Activated T-helper 2 cell treated with anti-CD3 and anti-CD28 coated beads, Interferon-gamma antibody, Interleukin-2, Interleukin-4, amounts not matched to agents 10 μg/mL and 5 μg/mL and 100 μg/mL, durations not matched to agents 14 hours and 24 hours and 36 hours (primary cell): ENCODE measurements at regions not wholly inside any gene's neighbourhood (a gene's known extent, or its start where the extent isn't known, plus 50 kb on each side); places are given as distances from the start of the nearest gene placed in this dataset.
"Not testable (repeated sequence)": the region's sequence is repeated elsewhere in the genome, so short reads cannot be mapped to it uniquely, and the experiment has no call there.

Experiments used
- DNase-seq: peaks from one replicate; pipeline ENCODE4 v3.0.0; 2021; ENCODE audit warnings: low spot score
- H3K27ac Mint-ChIP-seq: one replicate; pipeline ENCODE4 v1.8.0; 2021; ENCODE audit warnings: mixed read lengths
- H3K27me3 Mint-ChIP-seq: one replicate; pipeline ENCODE4 v1.8.0; 2021; ENCODE audit warnings: low read depth, mixed read lengths
- H3K36me3 Mint-ChIP-seq: one replicate; pipeline ENCODE4 v1.8.0; 2021; ENCODE audit warnings: low read depth, mixed read lengths
- H3K4me1 Mint-ChIP-seq: one replicate; pipeline ENCODE4 v1.8.0; 2021; ENCODE audit warnings: low read depth, mixed read lengths
- H3K4me3 Mint-ChIP-seq: one replicate; pipeline ENCODE4 v1.8.0; 2021; ENCODE audit warnings: low read depth, mild to moderate bottlenecking, moderate library complexity, mixed read lengths
- H3K9me3 Mint-ChIP-seq: one replicate; pipeline ENCODE4 v1.8.0; 2021; ENCODE audit warnings: mixed read lengths
- intact Hi-C: fragments of 100-400 bp; cut with micrococcal nuclease; formaldehyde crosslinking; loops from one replicate; pipeline ENCODE4 v1.15.1; 2023

GRCh38 chr16:5186381-5186903 lies 88.8 kb upstream of the EEF2KMT start:
- H3K9me3 Mint-ChIP-seq: no peaks in the 10 kb centered on the region

GRCh38 chr16:5176505-5176904 lies 78.9 kb upstream of the EEF2KMT start:
- no peaks in the 10 kb centered on the region for H3K36me3 Mint-ChIP-seq
- H3K27me3 Mint-ChIP-seq: no peaks in the 10 kb centered on the region
- no peaks in the 10 kb centered on the region for H3K4me1 Mint-ChIP-seq
- no peak overlapping the region for H3K4me3 Mint-ChIP-seq
- no peak overlapping the region for H3K27ac Mint-ChIP-seq
- DNase-seq: no peak
- intact Hi-C loops: no loop called here
- H3K9me3 Mint-ChIP-seq: peaks cover 8% of the 10 kb centered on the region

More at GRCh38 chr16:5186381-5186903, 88.8 kb upstream of the EEF2KMT start:
- no peaks in the 10 kb centered on the region for H3K4me1 Mint-ChIP-seq
- H3K27me3 Mint-ChIP-seq: no peaks in the 10 kb centered on the region
- H3K36me3 Mint-ChIP-seq: no peaks in the 10 kb centered on the region
- no peak for DNase-seq
- H3K4me3 Mint-ChIP-seq: no peak overlapping the region
- no peak overlapping the region for H3K27ac Mint-ChIP-seq
- intact Hi-C loops: no loop called here

- Mint-ChIP-seq H3K27ac (no peak overlapping the region), H3K9me3 (peaks cover 8% of the 10 kb centered on the region), H3K4me3 (no peak overlapping the region), H3K36me3 (no peaks in the 10 kb centered on the region), H3K27me3 (no peaks in the 10 kb centered on the region), H3K4me1 (no peaks in the 10 kb centered on the region)
- DNase-seq: no peak
- intact Hi-C loops: no loop called here
Observed at GRCh38 chr16:5175266-5175665, 77.7 kb upstream of the EEF2KMT start.

GRCh38 chr16:5166486-5166885 lies 68.9 kb upstream of the EEF2KMT start:
- DNase-seq: no peak
- intact Hi-C loops: no loop called here
- Mint-ChIP-seq H3K27ac (no peak overlapping the region), H3K36me3 (no peaks in the 10 kb centered on the region), H3K9me3 (no peaks in the 10 kb centered on the region), H3K4me1 (no peaks in the 10 kb centered on the region), H3K27me3 (no peaks in the 10 kb centered on the region), H3K4me3 (no peak overlapping the region)

GRCh38 chr16:5165429-5165828 lies 67.8 kb upstream of the EEF2KMT start:
- intact Hi-C loops, H3K27ac Mint-ChIP-seq, DNase-seq, H3K9me3 Mint-ChIP-seq, H3K4me3 Mint-ChIP-seq, H3K4me1 Mint-ChIP-seq, H3K36me3 Mint-ChIP-seq, H3K27me3 Mint-ChIP-seq: not testable (repeated sequence)

- DNase-seq, H3K36me3 Mint-ChIP-seq, H3K27me3 Mint-ChIP-seq, H3K4me1 Mint-ChIP-seq, H3K9me3 Mint-ChIP-seq, H3K27ac Mint-ChIP-seq, H3K4me3 Mint-ChIP-seq, intact Hi-C loops: not testable (repeated sequence)
Observed at GRCh38 chr16:5162801-5163200, 65.2 kb upstream of the EEF2KMT start.

GRCh38 chr16:5161888-5162287 lies 64.3 kb upstream of the EEF2KMT start:
- H3K4me3 Mint-ChIP-seq, intact Hi-C loops, H3K36me3 Mint-ChIP-seq, H3K9me3 Mint-ChIP-seq, H3K27me3 Mint-ChIP-seq, H3K27ac Mint-ChIP-seq, H3K4me1 Mint-ChIP-seq, DNase-seq: not testable (repeated sequence)

- H3K27ac Mint-ChIP-seq, intact Hi-C loops, H3K27me3 Mint-ChIP-seq, H3K36me3 Mint-ChIP-seq, H3K4me3 Mint-ChIP-seq, H3K4me1 Mint-ChIP-seq, H3K9me3 Mint-ChIP-seq, DNase-seq: not testable (repeated sequence)
Observed at GRCh38 chr16:5160010-5160409, 62.4 kb upstream of the EEF2KMT start.

- H3K36me3 Mint-ChIP-seq, DNase-seq, intact Hi-C loops, H3K27me3 Mint-ChIP-seq, H3K4me3 Mint-ChIP-seq, H3K9me3 Mint-ChIP-seq, H3K4me1 Mint-ChIP-seq, H3K27ac Mint-ChIP-seq: not testable (repeated sequence)
Observed at GRCh38 chr16:5159537-5159936, 61.9 kb upstream of the EEF2KMT start.

GRCh38 chr16:5158494-5158893 lies 60.9 kb upstream of the EEF2KMT start:
- Mint-ChIP-seq H3K27me3 (no peaks in the 10 kb centered on the region), H3K4me3 (no peak overlapping the region), H3K4me1 (no peaks in the 10 kb centered on the region), H3K9me3 (no peaks in the 10 kb centered on the region), H3K27ac (no peak overlapping the region), H3K36me3 (no peaks in the 10 kb centered on the region)
- DNase-seq: no peak
- intact Hi-C loops: no loop called here

GRCh38 chr16:5156486-5156885 lies 58.9 kb upstream of the EEF2KMT start:
- H3K4me1 Mint-ChIP-seq, intact Hi-C loops, H3K4me3 Mint-ChIP-seq, H3K9me3 Mint-ChIP-seq, DNase-seq, H3K27me3 Mint-ChIP-seq, H3K27ac Mint-ChIP-seq, H3K36me3 Mint-ChIP-seq: not testable (repeated sequence)

- H3K36me3 Mint-ChIP-seq, H3K9me3 Mint-ChIP-seq, DNase-seq, H3K4me3 Mint-ChIP-seq, H3K27ac Mint-ChIP-seq, H3K27me3 Mint-ChIP-seq, H3K4me1 Mint-ChIP-seq, intact Hi-C loops: not testable (repeated sequence)
Observed at GRCh38 chr16:5154006-5154405, 56.4 kb upstream of the EEF2KMT start.

- H3K9me3 Mint-ChIP-seq, intact Hi-C loops, H3K27ac Mint-ChIP-seq, DNase-seq, H3K4me1 Mint-ChIP-seq, H3K27me3 Mint-ChIP-seq, H3K4me3 Mint-ChIP-seq, H3K36me3 Mint-ChIP-seq: not testable (repeated sequence)
Observed at GRCh38 chr16:5151409-5151808, 53.8 kb upstream of the EEF2KMT start.
